Testis (tissue), 2 donors: ENCODE measurements at regions not wholly inside any gene's neighbourhood (a gene's known extent, or its start where the extent isn't known, plus 50 kb on each side); places are given as distances from the start of the nearest gene placed in this dataset.

Source experiments
- CTCF ChIP-seq, 3 experiments: fragments of 450-650 bp in 2 of 3; fragments of 200-600 bp in 1 of 3; sonication (generic) in 1 of 3; IDR thresholded peaks; one replicate each; pipeline ENCODE4 v1.5.1; 2016 to 2019; ENCODE audit warnings: antibody characterized with exemption in 3 of 3, mild to moderate bottlenecking in 2 of 3, moderate library complexity in 1 of 3
- POLR2A ChIP-seq: fragments of 450-650 bp; IDR thresholded peaks from one replicate; pipeline ENCODE4 v1.6.1; 2017; ENCODE audit warnings: antibody characterized with exemption, mild to moderate bottlenecking, moderate library complexity

DNA sequence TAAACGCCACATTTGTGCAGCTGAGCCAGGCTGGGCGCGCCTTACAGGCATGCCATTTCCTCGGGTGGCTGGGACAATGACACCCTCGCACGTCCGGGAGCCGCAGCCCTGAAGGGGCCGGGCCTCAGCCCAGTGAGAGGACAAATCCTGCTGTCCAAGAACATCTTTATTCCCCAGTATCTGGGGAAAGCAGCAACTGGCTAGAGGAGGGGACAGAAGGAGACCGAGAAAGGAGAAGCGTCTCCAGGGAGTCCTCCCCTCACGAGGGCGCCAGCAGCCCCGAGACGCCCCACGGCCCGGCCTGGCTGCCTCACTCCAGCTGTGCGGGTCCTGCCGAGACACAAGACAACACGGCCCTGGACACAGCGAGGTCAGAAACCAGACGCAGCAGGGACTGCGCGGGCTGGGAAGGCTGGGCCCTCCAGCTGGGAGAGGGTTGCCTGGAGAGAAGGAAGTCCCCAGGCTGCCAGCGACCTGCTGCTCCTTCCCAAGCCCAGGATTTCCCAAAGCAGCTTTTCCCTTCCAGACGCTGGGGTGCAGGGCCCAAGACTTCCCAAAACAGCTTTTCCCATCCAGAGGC, 130.2 kb downstream of the CHSY1 start:
- peak in 1 of 3 experiments; percentile 13 for TF ChIP-seq CTCF (IDR thresholded peaks at IDR 0.05)
- TF ChIP-seq POLR2A, result no peak
